WTC11 (cell line): ENCODE measurements at regions not wholly inside any gene's neighbourhood (a gene's known extent, or its start where the extent isn't known, plus 50 kb on each side); places are given as distances from the start of the nearest gene placed in this dataset.

ENCODE experiments used
- ATAC-seq: fragments of 200-7000 bp; cut with Tn5 transposase; 2 replicates; pipeline ENCODE4 v1.10.0; 2021; ENCODE audit warnings: mild to moderate bottlenecking, moderate library complexity
- CTCF ChIA-PET: fragments of 300-600 bp; sonication (Branson Sonifier 250); formaldehyde crosslinking; loops from one replicate; lab custom pipeline; 2021; ENCODE audit warnings: antibody characterized with exemption; lab: Charles Lee
- POLR2A ChIA-PET: fragments of 350-600 bp; sonication (Branson Sonifier 250); formaldehyde crosslinking; loops from one replicate; lab custom pipeline; 2021; ENCODE audit warnings: antibody characterized with exemption; lab: Charles Lee
- DNase-seq: peaks from one replicate; pipeline ENCODE4 v3.0.0; 2021; ENCODE audit warnings: low spot score
- H3K27ac Mint-ChIP-seq: 2 replicates; pipeline ENCODE4 v1.8.0; 2021; ENCODE audit warnings: mixed read lengths
- H3K27me3 Mint-ChIP-seq: 2 replicates; pipeline ENCODE4 v1.8.0; 2021; ENCODE audit warnings: low read depth, mild to moderate bottlenecking, moderate library complexity, mixed read lengths
- H3K36me3 Mint-ChIP-seq: 2 replicates; pipeline ENCODE4 v1.8.0; 2021; ENCODE audit warnings: mixed read lengths
- H3K4me1 Mint-ChIP-seq: 2 replicates; pipeline ENCODE4 v1.8.0; 2022; ENCODE audit warnings: mixed read lengths
- H3K4me3 Mint-ChIP-seq: 2 replicates; pipeline ENCODE4 v1.8.0; 2021; ENCODE audit warnings: mild to moderate bottlenecking, moderate library complexity, mixed read lengths
- H3K9me3 Mint-ChIP-seq: 2 replicates; pipeline ENCODE4 v1.8.0; 2021; ENCODE audit warnings: mixed read lengths
- ATF6 ChIP-seq: sonication (generic); formaldehyde crosslinking; IDR thresholded peaks from 2 replicates; pipeline ENCODE4 v1.8.1; 2023; ENCODE audit warnings: mild to moderate bottlenecking, missing genetic modification reagents
- CDX4 ChIP-seq: fragments of 250-450 bp; sonication (Bioruptor Pico); IDR thresholded peaks from 2 replicates; pipeline ENCODE4 v1.9.0; 2021; ENCODE audit warnings: moderate library complexity, mild to moderate bottlenecking, inconsistent platforms, borderline replicate concordance
- CREM ChIP-seq: sonication (generic); formaldehyde crosslinking; IDR thresholded peaks from 2 replicates; pipeline ENCODE4 v1.8.1; 2022; ENCODE audit warnings: mild to moderate bottlenecking, missing genetic modification reagents, moderate library complexity
- E2F4 ChIP-seq: sonication (generic); formaldehyde crosslinking; IDR thresholded peaks from 2 replicates; pipeline ENCODE4 v1.8.1; 2022; ENCODE audit warnings: low read depth, mild to moderate bottlenecking, moderate library complexity, missing genetic modification reagents, borderline replicate concordance
- FOXK1 ChIP-seq: sonication (generic); formaldehyde crosslinking; IDR thresholded peaks from 2 replicates; pipeline ENCODE4 v1.8.0; 2022; ENCODE audit warnings: mild to moderate bottlenecking, moderate library complexity, missing genetic modification reagents
- GABPB1 ChIP-seq: sonication (generic); formaldehyde crosslinking; IDR thresholded peaks from 2 replicates; pipeline ENCODE4 v1.8.1; 2023; ENCODE audit warnings: mild to moderate bottlenecking, missing genetic modification reagents
- GTF2I ChIP-seq: fragments of 250-450 bp; sonication (Bioruptor Pico); conservative IDR thresholded peaks from 2 replicates; pipeline ENCODE4 v1.4.0; 2021; ENCODE audit warnings: mild to moderate bottlenecking
- MAX ChIP-seq: sonication (generic); formaldehyde crosslinking; IDR thresholded peaks from 2 replicates; pipeline ENCODE4 v1.8.0; 2022; ENCODE audit warnings: mild to moderate bottlenecking, missing genetic modification reagents
- MXD4 ChIP-seq: fragments of 250-450 bp; sonication (Bioruptor Pico); IDR thresholded peaks from 2 replicates; pipeline ENCODE4 v1.8.0; 2021; ENCODE audit warnings: mild to moderate bottlenecking, moderate library complexity, borderline replicate concordance
- NFE2L1 ChIP-seq: sonication (generic); formaldehyde crosslinking; IDR thresholded peaks from 2 replicates; pipeline ENCODE4 v1.8.1; 2023; ENCODE audit warnings: missing genetic modification reagents
- STAT6 ChIP-seq: sonication (generic); formaldehyde crosslinking; conservative IDR thresholded peaks from 2 replicates; pipeline ENCODE4 v1.8.1; 2023; ENCODE audit warnings: mild to moderate bottlenecking, low read depth, missing genetic modification reagents, moderate library complexity
- TCF7 ChIP-seq: sonication (generic); formaldehyde crosslinking; IDR thresholded peaks from 2 replicates; pipeline ENCODE4 v1.8.0; 2022; ENCODE audit warnings: mild to moderate bottlenecking, low read depth, missing genetic modification reagents, moderate library complexity
- TEAD1 ChIP-seq: sonication (generic); formaldehyde crosslinking; IDR thresholded peaks from 2 replicates; pipeline ENCODE4 v1.8.0; 2022; ENCODE audit warnings: mild to moderate bottlenecking, missing genetic modification reagents
- TEAD4 ChIP-seq: sonication (generic); formaldehyde crosslinking; IDR thresholded peaks from 2 replicates; pipeline ENCODE4 v1.8.0; 2022; ENCODE audit warnings: mild to moderate bottlenecking, missing genetic modification reagents
- TP53 ChIP-seq: sonication (generic); formaldehyde crosslinking; IDR thresholded peaks from 2 replicates; pipeline ENCODE4 v1.8.1; 2023; ENCODE audit warnings: mild to moderate bottlenecking, missing genetic modification reagents
- ZNF121 ChIP-seq: sonication (generic); formaldehyde crosslinking; IDR thresholded peaks from 2 replicates; pipeline ENCODE4 v1.8.0; 2023; ENCODE audit warnings: missing genetic modification reagents
- ZNF281 ChIP-seq: sonication (generic); formaldehyde crosslinking; IDR thresholded peaks from 2 replicates; pipeline ENCODE4 v1.8.0; 2023; ENCODE audit warnings: mild to moderate bottlenecking, missing genetic modification reagents
- ZNF317 ChIP-seq: sonication (generic); formaldehyde crosslinking; IDR thresholded peaks from 2 replicates; pipeline ENCODE4 v1.8.1; 2023; ENCODE audit warnings: low read depth, mild to moderate bottlenecking, moderate library complexity, missing genetic modification reagents, borderline replicate concordance
- ZNF396 ChIP-seq: fragments of 250-450 bp; sonication (Bioruptor Pico); IDR thresholded peaks from 2 replicates; pipeline ENCODE4 v1.8.0; 2021; ENCODE audit warnings: mild to moderate bottlenecking, moderate library complexity, borderline replicate concordance
- ZNF532 ChIP-seq: fragments of 250-450 bp; sonication (Bioruptor Pico); IDR thresholded peaks from 2 replicates; pipeline ENCODE4 v1.9.0; 2021; ENCODE audit warnings: mild to moderate bottlenecking, borderline replicate concordance

GRCh38 chr11:80758787-80759186 is 1318.0 kb upstream of the TENM4 start (continued):
- TF ChIP-seq TEAD4 (CRISPR knock-in tag) (no peak), FOXK1 (CRISPR knock-in tag) (no peak), CDX4 (CRISPR knock-in tag) (no peak), MXD4 (CRISPR knock-in tag) (no peak)
- TF ChIP-seq, all 79 proteins: peak for 0

GRCh38 chr11:80748207-80748925 is 1307.5 kb upstream of the TENM4 start:
- Mint-ChIP-seq H3K4me3 (no peak overlapping the region), H3K4me1 (peaks cover 5% of the 10 kb centered on the region; the same call in 1 of the 2 replicates), H3K27me3 (no peaks in the 10 kb centered on the region), H3K27ac (no peak overlapping the region), H3K36me3 (no peaks in the 10 kb centered on the region), H3K9me3 (peaks cover 3% of the 10 kb centered on the region; the same call in 1 of the 2 replicates)
- DNase-seq (no peak), ATAC-seq (no peak)
- ChIA-PET CTCF (no interaction called here), POLR2A (no interaction called here)
- TF ChIP-seq GTF2I (CRISPR knock-in tag) (no peak), CDX4 (CRISPR knock-in tag) (no peak), GABPB1 (CRISPR knock-in tag) (no peak), ZNF396 (no peak), NFE2L1 (CRISPR knock-in tag) (no peak), ZNF281 (CRISPR knock-in tag) (no peak), ZNF532 (CRISPR knock-in tag) (no peak), ATF6 (no peak), MAX (no peak), E2F4 (no peak), TEAD1 (no peak), ZNF121 (no peak), TCF7 (CRISPR knock-in tag) (no peak), STAT6 (no peak), ZNF317 (no peak), TP53 (CRISPR knock-in tag) (no peak), CREM (no peak)
